HTR-8/SVneo (cell line): ENCODE measurements at regions not wholly inside any gene's neighbourhood (a gene's known extent, or its start where the extent isn't known, plus 50 kb on each side); places are given as distances from the start of the nearest gene placed in this dataset.
"Not testable (repeated sequence)": the region's sequence is repeated elsewhere in the genome, so short reads cannot be mapped to it uniquely, and the experiment has no call there.

Source experiments
- DNase-seq: peaks from one replicate; pipeline ENCODE4 v3.0.0; 2011; ENCODE audit warnings: low spot score, mixed read lengths; ENCODE audit not compliant: insufficient read length
- FAIRE-seq: peaks from 2 replicates; lab custom pipeline; 2011; peaks lifted over from hg19 to GRCh38; lab: Jason Lieb, UNC

DNA sequence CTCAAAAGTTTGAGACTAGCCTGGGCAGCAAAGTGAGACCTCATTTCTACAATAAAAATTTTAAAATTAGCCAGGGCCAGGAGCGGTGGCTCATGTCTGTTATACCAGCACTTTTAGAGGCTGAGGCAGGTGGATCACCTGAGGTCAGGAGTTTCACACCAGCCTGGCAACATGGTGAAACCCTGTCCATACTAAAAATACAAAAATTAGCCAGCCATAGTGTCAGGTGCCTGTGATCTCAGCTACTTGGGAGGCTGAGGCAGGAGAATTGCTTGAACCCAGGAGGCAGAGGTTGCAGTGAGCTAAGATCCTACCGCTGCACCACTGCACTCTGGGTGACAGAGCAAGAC, 85.1 kb upstream of the MAP4 start:
- not testable (repeated sequence) for FAIRE-seq, DNase-seq

DNA sequence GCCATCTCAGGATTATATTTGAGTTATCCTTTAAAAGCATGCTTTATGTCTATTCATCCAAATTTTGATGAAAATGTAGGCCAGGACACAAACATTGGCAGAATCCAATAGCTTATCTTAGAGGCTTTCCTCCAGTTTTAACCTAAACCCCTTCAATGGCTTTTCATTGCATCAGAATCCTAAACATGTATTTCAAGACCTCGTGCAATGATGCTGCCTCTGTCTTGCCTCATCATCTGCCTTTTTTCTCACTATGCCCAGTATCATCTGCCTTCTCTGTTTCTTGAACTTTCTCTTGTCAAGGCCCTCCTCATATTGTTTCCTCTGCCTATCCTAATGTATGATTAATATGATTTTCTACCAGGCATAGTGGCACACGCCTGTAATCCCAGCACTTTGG, 76.1 kb upstream of the MAP4 start:
- FAIRE-seq, result no peak

DNA sequence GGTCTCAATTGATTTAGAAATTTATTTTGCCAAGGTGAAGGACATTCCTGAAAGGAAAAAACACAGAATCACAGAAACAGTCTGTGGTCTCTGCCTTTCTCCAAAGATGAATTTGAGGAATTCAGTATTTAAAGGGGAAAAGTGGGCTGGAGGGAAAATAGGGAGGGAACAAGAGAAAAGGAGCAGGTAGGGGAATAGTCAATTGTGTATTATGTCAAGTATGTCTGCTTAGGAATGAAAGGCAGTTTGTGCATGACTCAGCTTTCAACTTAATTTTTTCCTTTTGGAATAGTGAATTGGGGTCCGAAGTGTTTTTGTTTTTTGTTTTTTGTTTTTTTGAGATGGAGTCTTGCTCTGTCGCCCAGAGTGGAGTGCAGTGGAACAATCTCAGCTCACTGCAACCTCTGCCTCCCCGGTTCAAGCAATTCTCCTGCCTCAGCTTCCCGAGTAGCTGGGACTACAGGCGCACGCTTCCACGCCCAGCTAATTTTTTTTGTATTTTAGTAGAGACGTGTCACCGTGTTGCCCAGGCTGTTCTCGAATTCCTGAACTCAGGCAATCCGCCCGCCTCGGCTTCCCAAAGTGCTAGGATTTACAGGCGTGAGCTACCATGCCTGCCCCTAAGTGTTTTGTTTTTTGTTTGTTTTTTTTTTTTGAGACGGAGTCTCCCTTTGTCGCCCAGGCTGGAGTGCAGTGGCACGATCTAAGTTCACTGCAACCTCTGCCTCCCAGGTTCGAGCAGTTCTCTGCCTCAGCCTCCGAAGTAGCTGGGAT, 74.1 kb upstream of the MAP4 start:
- FAIRE-seq, result no peak
- DNase-seq, result no peak

More for the DNA sequence above, 76.1 kb upstream of the MAP4 start:
- no peak for DNase-seq

DNA sequence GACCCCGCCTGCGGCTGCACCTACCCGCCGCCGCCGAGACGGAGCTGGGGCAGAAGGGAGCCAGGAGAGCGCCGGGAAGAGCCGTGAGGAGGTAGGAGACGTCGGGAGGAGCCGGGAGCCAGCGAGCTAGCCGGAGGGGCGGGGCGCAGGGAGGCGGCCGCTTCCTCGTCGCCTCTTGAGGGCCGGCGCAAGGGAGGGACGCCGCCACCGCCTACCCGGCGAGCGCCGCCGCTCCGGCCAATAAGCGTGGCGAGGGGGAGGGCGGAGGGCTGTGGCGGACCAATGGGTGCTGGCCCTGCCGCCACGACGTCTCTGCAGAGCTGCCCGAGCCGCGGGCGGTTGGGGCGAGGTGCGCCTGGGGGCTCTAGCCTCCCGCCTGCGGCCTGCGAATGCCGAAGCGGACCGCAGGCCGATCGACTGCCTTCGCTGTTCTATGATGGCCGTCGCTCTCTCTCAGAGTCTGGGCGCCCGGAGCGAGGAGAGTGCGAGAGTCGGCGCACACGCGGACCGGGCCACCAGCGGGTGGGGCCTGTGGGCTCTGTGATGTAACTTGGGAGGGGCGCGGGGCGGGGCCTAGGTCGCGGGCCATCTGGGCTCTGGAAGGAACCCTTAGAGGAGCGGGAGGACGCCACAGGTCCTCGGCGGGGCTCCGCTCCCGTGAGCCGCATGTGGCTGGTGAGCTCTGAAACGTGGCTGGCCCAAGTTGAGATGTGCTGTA, 72.7 kb upstream of the MAP4 start:
- peak; percentile 93 for FAIRE-seq

DNA sequence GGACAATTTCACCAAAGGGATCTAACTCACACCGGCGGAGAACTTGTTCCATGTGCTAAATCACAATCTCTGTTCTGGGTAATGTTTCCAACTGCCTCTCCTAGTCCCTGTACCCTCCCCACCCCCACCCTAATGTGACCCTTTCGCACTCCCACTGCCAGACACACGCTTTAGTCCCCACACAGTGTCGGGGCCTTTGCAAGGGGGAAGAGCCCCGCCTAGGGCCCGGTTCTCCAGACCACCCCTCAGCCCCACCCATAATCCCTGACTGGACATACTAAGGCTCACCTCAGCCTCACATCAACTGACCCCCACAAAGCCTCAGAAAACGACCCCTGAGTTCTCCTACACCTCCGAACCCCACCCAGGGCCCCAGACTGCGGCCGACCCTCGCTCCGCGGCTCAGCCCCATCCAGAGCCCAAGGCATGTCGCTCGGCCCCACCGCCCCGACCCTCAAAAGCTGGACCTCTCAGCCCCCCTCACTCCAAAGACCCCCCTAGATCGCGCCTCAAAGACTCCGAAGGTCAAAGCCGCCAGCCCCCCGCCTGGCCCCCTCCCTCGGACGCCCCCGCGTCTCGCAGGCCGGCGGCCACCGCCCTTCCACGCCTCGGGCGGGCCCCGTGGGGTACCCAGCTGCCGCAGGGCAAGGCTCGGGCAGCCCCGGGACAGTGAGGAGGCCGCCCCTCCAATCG, 72.0 kb upstream of the MAP4 start:
- FAIRE-seq, result no peak
- DNase-seq, result no peak

More for the DNA sequence above, 72.7 kb upstream of the MAP4 start:
- DNase-seq, result peak; percentile 93

DNA sequence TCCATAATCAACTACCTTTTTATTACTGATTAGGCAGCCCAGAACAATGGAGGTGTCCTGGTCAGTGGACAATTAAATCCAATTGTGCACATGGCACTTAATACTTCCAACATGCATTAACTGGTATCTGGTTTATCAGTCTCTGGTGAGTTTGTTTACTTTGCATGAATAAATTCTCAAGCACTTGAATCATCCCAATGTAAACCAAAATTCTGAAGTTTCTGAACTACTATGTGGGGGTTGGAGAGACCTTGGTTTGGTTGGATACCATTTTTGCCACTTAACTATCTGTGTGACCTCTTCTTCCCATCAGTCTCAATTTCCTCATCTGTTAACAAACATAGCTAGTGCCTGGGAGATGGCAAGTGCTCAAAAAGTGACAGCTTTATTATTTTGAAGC, 70.5 kb upstream of the MAP4 start:
- FAIRE-seq (no peak), DNase-seq (no peak)

DNA sequence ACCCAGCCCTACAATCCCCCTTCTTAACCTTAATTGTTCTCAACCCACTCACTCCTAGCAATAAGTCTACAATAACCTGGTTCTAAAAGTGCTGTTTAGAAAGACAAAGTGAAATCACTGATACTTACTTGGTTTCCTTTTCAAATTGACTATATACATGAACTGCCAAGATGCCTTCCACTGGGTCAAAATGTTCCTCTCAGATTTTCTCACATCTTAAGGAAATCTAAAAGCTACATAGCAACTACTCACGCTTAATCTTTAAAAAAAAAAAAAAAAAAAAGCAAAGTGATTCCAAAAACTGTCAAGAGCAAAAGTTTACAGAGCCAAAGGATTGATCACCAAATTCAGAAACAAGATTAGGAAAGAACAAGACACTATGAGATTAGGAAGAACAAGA, 68.7 kb upstream of the MAP4 start:
- FAIRE-seq (no peak), DNase-seq (no peak)

DNA sequence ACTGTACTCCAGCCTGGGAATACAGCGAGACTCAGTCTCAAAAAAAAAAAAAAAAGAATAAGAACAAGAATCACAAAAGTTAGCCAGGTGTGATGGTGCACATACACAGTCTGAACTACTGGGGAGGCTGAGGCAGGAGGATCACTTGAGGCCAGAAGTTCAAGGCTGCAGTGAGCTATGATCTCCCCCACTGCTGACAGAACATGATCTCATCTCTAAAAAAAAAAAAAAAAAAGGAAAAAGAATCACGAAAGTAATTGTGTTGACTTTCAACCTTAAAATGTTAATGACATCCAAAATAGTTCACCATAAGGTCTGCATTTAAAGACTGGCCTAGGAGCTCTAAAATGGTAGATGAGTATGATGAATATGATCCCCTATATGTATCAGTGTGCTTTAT, 68.0 kb upstream of the MAP4 start:
- FAIRE-seq (no peak), DNase-seq (no peak)

DNA sequence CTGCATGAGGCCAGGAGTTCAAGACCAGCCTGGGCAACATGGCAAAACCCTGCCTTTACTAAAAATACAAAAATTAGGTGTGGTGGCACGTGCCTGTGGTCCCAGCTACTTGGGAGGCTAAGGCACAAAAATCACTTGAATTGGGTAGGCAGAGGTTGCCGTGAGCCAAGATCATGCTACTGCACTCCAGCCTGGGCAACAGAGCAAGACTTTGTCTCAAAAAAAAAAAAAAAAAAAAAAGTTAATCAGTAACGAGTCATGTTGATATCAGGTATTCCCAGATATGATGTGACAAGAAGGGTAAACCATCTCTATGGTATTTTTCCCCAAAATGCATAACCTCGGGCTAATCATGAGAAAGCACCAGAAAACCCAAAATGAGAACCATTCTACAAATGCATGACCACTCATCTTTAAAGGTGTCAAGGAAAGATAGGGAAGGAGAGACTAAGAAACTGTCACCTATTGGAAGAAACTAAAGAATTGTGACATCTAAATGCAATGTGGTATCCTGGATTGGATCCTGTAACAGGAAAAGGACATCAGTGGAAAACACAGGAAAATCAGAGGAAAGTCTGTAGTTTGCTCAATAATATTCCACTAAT, 66.5 kb upstream of the MAP4 start:
- DNase-seq (no peak), FAIRE-seq (no peak)

DNA sequence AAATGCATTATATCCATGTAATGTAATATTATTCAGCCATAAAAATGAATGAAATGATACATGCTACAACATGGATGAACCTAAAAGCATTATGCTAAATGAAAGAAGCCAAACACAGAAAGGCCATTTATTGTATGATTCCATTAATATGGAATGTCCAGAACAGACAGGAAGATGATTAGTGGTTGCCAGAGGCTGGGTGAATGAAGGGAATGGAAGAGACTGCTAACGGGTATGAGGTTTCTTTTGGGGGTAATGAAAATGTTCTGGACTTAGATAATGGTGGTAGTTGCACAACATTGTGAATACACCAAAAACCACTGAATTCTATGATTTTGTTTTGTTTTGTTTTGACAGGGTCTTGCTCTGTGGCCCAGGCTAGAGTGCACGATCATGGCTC, 61.6 kb upstream of the MAP4 start:
- DNase-seq (no peak), FAIRE-seq (no peak)

DNA sequence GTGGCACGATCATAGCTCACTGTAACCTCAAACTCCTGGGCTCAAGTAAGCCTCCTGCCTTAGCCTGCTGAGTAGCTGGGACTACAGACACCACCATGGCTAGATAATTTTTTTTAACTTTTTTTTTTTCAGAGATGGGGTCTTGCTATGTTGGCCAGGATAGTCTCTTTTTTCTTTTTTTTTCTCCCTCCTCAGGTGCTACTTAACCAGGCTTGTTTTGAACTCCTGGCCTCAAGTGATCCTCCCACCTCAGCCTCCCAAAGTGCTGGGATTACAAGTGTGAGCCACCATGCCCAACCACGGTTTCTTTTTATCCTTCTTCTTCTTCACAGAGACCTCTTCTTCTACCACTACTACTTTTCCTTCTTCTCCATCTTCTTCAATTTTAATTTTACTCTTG, 53.8 kb upstream of the MAP4 start:
- FAIRE-seq (no peak), DNase-seq (no peak)

DNA sequence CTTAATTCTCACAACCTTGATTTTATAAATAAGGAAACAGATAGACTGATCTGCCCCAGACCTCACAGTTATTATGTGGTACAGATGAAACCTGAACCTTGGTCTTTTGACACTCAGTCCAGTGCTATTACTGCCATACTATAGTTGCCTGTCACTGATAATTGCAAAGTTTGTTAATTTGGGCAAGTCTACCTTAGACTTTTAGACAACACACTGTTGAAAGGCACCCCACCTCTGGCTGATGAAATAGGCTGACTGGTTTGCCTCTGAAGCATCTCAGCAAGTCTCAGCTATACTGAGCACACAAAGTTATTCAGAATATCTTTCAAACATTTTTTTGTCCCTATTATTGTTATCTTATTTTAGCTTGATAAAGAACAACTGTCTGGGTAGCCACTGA, 53.1 kb upstream of the MAP4 start:
- FAIRE-seq (no peak), DNase-seq (no peak)

DNA sequence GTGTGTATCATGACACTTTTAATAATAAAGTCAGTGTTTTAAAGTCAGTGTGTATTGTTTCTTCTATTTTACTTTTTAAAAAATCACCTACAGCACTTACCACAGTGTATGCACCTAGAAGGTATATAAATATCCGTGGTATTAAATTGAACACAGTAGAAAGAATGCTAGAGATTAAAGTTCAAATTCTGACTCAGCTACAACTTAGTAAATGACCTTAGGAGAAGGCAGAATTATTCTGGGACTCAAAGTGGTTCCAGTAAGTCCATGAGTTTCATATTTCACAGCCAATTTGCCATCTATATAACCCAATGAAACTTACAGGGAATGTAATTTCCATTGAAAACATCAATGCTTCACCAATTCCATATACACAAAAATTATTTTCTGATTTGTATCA, 52.7 kb upstream of the MAP4 start:
- no peak for FAIRE-seq
- no peak for DNase-seq

DNA sequence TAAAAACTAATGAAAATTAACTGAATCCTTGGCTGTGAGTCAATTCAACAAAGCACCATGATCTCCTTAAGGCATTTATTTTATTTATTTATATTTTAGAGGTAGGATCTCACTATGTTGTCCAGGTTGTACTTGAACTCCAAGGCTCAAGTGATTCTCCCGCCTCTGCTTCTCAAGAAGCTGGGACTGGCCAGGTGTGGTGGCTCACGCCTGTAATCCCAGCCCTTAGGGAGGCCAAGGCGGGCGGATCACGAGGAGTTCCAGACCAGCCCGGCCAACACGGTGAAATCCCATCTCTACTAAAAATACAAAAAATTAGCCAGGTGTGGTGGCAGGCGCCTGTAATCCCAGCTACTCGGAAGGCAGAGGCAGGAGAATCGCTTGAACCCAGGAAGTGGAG, 52.1 kb upstream of the MAP4 start:
- FAIRE-seq, result not testable (repeated sequence)

DNA sequence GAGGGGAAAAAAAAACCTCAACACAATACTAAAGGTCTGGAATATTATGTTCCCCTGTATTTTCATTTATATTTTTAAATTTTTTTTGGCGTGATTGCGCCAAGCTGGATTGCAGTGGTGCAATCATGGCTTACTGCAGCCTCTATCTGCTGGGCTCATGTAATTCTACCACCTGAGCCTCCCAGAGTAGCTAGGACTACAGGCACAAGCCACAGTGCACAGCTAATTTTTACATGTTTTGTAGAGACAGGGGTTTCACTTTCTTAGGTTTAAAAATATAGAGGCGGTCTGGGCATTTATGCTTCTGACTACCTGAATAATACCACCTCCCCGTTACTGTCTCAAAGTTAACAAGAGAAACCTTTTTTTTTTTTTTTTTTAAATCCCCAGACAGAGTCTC, 51.1 kb upstream of the MAP4 start:
- DNase-seq (no peak), FAIRE-seq (no peak)

More for the DNA sequence above, 52.1 kb upstream of the MAP4 start:
- not testable (repeated sequence) for DNase-seq
